NCI-H1105 treated with DMSO at 0.1 percent for 48 hours (cell line): ENCODE measurements at regions not wholly inside any gene's neighbourhood (a gene's known extent, or its start where the extent isn't known, plus 50 kb on each side); places are given as distances from the start of the nearest gene placed in this dataset.
A peak's percentile ranks its signal among the peaks of the same experiment; 100 is the strongest.
"Not testable (repeated sequence)": the region's sequence is repeated elsewhere in the genome, so short reads cannot be mapped to it uniquely, and the experiment has no call there.

Experiments used
- DNase-seq: peaks from one replicate; lab custom pipeline; 2025; lab: John Stamatoyannopoulos, UW

DNA sequence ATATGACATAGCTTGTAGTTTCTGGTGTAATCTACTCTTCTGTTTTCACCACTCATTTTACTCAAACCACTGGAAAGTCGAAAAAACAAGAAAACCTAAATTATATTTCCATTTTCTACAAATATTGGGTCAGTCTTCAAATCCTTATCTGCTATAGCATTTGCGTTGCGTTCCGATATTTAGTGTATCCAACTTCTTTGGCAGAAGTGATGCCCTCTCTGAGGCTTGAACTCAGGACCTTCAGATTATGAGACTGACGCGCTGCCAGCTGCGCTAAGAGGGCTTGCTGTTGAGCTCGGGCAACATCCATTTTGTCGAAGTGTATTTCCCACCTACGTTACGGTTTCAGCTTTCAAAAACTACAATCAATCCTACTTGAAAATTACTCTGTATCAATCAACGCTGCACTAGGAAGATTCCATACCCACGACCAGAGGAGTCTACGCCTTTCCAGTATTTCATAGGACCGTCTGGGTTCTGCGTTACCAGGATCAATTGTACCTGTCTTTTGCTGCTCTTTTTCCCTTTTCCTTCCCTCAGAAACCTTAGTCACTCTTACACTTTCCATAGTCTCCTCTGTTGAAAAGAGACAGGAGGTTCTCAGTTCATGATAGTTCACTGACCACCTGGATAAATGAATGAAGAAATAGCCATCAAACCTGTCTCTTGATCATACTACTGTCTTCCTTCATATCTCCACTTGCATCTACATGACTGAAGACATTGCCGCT is 140.5 kb upstream of the ZNF322 start:
- not testable (repeated sequence) for DNase-seq

- not testable (repeated sequence) for DNase-seq
Measured at GRCh38 chr6:26803762-26804161, 144.2 kb upstream of the ZNF322 start.

GRCh38 chr6:26811486-26812116 is 152.1 kb upstream of the ZNF322 start:
- DNase-seq, result not testable (repeated sequence)

GRCh38 chr6:26818640-26819225 is 159.2 kb upstream of the ZNF322 start:
- DNase-seq, result not testable (repeated sequence)

GRCh38 chr6:26827965-26828364 is 168.4 kb upstream of the ZNF322 start:
- DNase-seq, result not testable (repeated sequence)

DNA sequence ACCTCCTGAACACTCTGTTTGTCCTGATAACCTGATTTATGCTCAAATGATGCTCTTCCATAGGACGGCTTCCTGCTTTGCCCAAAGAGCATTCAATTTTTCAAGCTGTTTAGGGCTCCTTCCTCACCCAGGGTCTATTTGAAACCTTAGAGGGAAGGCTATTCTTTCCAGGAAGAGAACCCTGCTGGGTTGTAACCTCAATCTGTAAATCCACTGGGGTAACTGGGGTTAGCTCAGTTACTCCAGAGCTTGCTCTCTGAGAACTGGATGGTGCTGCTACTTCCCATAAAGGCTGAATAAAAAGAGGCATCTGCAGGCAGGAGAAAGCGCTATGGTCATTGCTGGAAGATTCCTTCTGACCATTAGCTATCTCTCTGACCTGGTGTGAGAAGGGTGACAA is 169.9 kb upstream of the ZNF322 start:
- not testable (repeated sequence) for DNase-seq

- DNase-seq, result not testable (repeated sequence)
Measured at GRCh38 chr6:26830992-26831391, 171.4 kb upstream of the ZNF322 start.

- not testable (repeated sequence) for DNase-seq
Measured at GRCh38 chr6:26835707-26836106, 176.2 kb upstream of the ZNF322 start.

- DNase-seq, result not testable (repeated sequence)
Measured at GRCh38 chr6:26836657-26837056, 177.1 kb upstream of the ZNF322 start.

DNA sequence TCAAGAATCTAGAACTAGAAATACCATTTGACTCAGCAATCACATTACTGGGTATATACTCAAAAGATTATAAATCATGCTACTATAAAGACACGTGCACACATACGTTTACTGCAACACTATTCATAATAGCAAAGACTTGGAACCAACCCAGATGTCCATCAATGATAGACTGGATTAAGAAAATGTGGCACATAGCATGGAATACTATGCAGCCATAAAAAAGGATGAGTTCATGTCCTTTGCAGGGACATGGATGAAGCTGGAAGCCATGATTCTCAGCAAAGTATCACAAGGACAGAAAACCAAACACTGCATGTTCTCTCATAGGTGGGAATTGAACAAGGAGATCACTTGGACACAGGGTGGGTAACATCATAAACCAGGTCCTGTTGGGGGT is 185.3 kb upstream of the ZNF322 start:
- not testable (repeated sequence) for DNase-seq

DNA sequence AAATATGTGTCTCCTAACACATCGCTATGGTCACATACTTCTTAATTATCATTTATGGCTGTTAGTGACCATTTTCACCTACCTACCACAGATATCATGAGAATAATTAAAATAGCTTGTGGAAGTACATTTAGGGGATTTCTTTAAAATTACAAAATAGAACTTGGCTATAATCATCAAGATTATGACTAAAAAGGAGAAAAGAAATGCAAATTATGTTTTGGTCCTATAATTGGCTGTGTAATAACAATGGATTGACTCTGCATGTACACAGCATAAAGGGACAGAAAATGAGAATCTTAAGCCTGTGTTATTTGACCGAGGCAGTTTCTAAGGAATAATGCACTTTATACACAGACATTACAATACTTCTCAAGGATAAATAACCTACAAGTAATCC is 197.7 kb upstream of the ZNF322 start:
- DNase-seq, result not testable (repeated sequence)

DNA sequence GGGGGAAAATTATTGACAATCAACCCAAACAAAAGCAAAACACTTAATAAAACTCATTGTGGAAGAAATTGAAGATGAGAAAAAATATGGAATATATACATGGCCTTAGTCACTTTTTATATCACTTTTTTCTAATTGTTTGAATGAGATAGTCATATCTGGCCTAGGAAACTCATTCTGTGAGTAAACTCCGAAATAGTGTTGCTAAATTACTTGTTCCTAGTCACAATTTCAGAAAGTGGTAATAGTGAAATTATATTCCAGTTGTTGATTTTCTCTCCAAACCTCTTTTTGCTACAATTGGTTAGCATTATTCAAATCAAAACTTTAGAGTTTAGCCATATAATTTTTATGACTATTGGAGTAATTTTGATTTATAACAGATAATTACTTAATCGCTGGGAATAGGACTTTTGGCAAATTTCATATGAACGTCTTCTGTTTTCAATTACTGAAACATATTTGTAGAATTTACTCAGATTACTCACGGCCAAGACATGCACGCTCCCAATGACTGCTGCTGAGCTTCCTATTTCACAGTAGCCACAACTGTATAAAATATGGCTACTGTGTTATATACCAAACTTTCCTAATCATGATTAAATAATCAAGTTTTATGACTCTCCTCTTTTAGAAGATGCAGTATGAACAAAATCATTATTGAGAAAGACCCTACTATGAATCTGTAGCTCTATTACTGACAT is 199.7 kb upstream of the ZNF322 start:
- not testable (repeated sequence) for DNase-seq

DNA sequence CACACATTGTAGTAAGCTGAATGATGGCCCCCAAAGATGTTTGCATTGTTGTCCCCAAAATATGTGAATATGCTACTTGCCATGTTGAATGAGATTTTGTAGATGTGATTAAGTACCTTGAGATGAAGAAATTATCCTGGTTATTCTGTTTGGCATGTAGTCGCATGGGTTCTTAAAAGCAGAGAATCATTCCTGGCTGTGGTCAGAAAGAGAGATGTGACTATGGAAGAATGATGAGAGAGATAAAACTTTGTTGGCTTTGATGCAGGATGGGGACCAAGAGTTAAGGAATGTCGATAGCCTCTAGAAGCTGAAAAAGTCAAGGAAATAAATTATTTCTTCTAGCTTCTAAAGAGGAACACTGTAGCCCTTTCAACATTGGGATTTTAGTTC is 200.2 kb upstream of the ZNF322 start:
- not testable (repeated sequence) for DNase-seq

GRCh38 chr6:26861913-26862312 is 202.4 kb upstream of the ZNF322 start:
- DNase-seq, result not testable (repeated sequence)

DNA sequence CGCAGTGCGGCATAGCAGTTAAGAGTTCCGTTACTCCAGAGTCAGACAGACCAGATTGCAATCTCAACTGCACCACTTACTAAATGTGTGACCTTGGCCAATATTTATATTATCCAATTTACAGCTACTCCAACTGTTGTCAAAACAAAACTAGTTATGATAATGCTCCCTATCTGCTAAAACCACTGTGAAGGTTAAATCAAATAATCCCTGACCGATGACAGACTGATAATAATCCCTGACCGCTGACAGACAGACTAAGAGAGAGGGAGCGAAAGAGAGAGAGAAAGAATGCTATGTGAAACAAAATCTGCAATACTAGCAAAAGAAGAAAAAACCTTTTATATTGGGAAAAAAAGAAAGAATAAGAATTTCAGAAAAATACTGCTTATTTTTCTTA is 204.1 kb upstream of the ZNF322 start:
- not testable (repeated sequence) for DNase-seq

DNA sequence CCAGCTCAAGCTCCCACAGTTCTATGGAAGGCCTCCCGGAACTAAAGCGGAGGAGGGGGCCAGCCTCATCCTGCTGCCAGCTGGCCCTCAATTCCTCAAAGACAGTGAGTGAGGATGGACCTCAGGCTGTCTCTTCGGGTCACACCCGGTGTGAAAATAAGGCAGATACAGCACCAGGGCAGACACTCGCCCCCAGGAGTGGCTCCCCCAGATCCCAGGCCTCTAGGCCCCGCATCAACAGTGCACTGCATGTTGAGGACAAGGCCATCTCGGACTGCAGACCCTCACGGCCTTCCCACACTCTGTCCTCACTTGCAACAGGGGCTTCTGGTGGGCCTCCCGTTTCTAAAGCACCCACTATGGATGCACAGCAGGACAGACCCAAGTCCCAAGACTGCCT is 239.2 kb upstream of the ZNF322 start:
- not testable (repeated sequence) for DNase-seq

- not testable (repeated sequence) for DNase-seq
Measured at GRCh38 chr6:26924206-26924605, 264.7 kb upstream of the ZNF322 start.

- not testable (repeated sequence) for DNase-seq
Measured at GRCh38 chr6:26928190-26928589, 268.6 kb upstream of the ZNF322 start.

DNA sequence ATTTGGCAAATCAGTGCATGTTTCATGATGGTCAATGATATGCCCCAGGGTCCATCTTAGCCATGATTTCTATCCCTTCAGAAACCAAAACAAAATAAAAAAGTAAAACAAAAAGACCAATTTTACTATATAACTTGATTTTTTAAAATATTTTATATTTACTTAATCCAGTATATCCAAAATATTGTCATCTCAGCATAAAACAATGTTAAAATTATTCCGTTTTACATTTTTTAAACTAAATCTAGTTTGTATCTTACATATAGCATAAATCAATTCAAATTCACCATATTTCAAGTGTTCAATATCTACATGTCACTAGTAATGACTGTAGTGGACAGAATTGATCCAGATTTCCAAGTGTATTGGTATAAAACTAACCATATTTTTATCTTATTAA is 277.7 kb upstream of the ZNF322 start:
- DNase-seq, result not testable (repeated sequence)

DNA sequence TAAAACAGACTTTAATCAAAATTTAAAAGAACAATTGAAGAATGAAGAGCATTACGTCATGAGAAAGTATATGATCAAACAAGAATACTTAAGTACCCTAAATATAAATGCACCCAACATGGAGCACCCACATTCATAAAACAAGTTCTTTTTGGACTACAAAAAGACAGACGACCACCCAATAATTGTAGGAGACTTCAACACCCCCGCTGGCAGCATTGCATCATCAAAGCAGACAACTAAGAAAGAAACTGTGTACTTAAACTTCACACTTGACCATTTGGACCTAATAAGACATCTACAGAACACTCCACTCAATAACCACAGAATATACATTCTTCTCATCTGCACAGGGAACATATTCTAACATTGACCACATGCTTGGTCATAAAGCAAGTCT is 291.7 kb upstream of the ZNF322 start:
- DNase-seq, result not testable (repeated sequence)

DNA sequence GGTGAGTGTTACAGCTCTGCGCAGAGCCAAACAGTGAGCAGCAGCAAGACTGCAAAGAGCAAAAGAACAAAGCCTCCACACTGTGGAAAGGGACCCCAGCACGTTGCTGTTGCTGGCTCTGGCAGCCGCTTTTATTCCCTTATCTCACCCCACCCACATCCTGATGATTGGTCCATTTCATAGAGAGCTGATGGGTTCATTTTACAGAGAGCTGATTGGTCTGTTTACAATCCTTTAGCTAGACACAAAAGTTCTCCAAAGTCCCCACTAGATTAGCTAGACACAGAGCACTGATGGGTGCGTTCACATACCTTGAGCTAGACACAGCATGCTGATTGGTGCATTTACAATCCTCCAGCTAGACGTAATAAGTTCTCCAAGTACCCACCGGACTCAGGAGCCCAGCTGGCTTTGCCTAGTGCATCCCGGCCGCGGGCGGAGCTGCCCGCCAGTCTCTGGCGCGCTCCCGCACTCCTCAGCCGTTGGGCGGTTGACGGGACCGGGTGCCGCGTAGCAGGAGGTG is 291.4 kb upstream of the PRSS16 start:
- peak; percentile 95 for DNase-seq

DNA sequence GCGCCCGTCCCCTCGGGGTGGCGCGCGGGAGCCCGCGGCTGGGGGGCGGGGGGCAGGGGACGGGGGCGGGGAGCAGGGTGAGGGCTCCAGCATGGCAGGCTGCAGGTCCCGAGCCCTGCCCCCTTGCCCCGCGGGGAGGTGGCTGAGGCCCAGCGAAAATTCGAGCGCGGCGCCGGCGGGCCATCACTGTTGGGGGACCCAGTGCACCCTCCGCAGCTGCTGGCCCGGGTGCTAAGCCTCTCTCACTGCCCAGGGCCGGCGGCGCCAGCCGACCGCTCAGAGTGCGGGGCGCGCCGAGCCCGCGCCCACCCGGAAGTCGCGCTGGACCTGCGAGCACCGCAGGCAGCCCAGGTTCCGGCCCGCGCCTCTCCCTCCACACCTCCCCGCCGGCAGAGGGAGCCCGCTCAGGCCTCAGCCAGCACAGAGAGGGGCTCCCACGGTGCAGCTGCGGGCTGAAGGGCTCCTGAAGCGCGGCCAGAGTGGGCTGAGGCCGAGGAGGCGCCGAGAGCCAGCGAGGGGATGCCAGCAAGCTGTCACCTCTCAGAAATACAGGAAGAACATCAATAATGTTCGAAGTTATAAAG is 290.8 kb upstream of the PRSS16 start:
- DNase-seq, result peak; percentile 68
